ENCODE measurements at regions not wholly inside any gene's neighbourhood (a gene's known extent, or its start where the extent isn't known, plus 50 kb on each side); places are given as distances from the start of the nearest gene placed in this dataset.

DNA sequence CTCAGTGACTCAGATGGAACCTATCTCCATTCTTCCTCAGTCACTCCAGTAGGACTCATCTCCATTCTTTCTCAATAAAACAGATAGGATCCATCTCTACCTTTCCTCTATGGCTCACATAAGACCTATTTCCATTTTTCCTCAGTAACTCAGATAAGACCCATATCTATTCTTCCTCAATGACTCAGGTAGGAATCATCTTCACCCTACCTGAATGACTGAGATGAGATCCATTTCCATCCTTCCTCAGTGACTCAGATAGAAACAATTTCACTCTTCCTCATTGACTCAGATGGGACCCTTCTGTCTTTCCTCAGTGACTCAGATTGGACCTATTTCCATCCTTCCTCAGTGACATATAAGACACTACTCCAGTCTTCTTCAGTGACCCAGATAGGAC lies 165.1 kb downstream of the FBXO4 start:
- TF ChIP-seq, protein P1, sequence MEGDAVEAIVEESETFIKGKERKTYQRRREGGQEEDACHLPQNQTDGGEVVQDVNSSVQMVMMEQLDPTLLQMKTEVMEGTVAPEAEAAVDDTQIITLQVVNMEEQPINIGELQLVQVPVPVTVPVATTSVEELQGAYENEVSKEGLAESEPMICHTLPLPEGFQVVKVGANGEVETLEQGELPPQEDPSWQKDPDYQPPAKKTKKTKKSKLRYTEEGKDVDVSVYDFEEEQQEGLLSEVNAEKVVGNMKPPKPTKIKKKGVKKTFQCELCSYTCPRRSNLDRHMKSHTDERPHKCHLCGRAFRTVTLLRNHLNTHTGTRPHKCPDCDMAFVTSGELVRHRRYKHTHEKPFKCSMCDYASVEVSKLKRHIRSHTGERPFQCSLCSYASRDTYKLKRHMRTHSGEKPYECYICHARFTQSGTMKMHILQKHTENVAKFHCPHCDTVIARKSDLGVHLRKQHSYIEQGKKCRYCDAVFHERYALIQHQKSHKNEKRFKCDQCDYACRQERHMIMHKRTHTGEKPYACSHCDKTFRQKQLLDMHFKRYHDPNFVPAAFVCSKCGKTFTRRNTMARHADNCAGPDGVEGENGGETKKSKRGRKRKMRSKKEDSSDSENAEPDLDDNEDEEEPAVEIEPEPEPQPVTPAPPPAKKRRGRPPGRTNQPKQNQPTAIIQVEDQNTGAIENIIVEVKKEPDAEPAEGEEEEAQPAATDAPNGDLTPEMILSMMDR (IDR thresholded peaks at IDR 0.05) = no peak

DNA sequence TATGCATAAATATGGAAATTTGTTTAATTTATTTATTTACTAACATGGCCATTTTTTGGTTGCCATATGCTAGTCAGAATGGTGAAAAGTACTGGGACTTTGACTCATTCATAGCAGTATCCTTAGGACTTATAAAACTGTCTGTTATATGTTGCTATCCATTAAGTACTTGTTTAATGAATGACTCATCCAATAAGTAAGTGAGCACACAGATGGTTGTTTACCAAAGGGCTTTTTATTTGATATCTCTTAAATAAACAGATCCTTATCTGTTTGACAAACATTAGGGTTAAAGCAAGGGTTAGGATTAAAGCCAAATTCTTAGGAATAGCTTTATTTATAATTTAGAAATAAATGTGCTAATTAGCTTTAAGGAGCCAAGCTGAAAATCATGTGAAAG lies 183.4 kb downstream of the FBXO4 start:
- TF ChIP-seq, protein P1 (IDR thresholded peaks at IDR 0.05) = no peak

DNA sequence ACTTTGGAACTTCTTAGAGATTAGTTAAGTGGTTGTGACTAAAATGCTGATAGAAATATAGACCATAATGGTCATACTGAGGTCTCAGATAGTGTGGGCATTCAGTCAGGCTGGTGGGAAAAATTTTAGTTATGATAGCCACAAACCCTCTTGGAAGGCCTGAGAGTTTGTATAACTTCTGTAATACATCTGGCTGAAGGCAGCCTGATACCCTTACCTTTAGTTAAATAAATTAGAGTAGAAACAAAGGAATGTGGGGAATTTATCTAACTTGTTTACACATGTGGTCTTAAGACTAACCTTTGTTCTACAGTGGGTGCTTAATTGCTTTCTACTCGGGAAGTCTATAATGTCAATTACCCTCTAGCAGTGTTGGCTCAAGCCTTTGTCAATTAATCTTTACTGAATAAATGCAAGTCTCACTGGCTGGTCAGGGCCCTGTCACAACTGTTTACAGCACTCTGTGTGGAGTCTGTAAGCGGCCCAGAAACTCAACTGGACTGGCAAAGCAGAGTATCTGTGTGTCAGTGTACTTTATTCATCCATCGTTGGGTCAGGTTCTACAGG lies 184.0 kb downstream of the FBXO4 start:
- TF ChIP-seq, protein P1 (IDR thresholded peaks at IDR 0.05) = no peak

DNA sequence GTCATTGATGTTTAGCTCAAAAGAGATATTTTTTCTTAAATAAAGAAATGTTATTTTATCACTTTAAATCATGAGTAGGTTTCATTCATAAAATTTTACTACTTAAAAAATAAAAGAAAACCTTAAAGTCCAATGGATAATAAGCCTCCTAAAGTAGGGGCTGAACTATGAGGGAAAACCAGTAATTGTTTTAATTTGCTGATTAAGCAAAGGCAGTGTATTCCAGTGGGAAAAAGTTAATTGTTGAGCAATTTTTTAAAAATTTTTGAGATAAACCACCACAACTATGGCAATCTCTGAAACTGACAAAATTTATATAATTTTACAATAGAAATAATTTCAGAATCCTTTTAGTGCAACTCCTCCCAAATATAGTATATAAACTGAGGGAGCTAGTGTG lies 195.0 kb downstream of the FBXO4 start:
- TF ChIP-seq, protein P1 (IDR thresholded peaks at IDR 0.05) = no peak

DNA sequence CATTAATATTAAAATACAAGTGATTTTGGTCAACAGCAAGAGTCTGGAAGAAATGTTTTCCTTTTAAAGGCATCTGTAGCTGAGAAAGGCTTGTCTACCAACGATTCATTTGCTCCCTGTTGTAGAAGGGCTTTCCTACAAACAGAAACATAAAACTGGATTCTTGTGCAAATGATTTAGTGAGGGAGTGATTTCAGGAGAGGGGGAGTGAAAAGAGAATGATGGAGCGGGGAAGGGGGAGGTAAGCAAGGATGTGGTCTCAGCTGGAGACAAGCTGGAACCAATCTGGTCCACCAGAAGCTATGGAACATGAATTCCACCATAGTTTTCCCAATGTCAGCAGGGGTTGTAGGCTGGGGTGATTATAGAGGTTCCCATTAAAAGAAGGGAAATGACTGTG lies 196.3 kb downstream of the FBXO4 start:
- TF ChIP-seq, protein P1 (IDR thresholded peaks at IDR 0.05) = no peak

DNA sequence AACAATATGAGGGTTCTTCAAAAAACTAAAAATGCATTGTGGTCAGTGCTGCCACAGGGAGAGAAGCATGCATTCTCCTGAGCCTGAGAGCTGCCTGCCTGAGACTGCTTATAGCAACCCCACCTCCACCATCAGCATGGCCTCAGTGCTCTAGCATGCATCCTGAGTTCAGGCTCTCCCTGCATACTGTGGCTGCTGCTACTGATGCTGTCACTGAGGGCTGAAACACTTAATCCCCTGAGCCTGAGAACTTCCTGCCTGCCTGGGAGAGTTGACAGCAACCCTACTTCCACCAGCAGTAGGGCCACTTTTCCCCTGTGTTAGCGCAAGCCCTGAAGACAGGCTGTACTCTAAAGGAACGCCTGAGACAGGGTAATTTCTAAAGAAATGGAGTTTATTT lies 206.0 kb downstream of the FBXO4 start:
- TF ChIP-seq, protein P1 (IDR thresholded peaks at IDR 0.05) = no peak

DNA sequence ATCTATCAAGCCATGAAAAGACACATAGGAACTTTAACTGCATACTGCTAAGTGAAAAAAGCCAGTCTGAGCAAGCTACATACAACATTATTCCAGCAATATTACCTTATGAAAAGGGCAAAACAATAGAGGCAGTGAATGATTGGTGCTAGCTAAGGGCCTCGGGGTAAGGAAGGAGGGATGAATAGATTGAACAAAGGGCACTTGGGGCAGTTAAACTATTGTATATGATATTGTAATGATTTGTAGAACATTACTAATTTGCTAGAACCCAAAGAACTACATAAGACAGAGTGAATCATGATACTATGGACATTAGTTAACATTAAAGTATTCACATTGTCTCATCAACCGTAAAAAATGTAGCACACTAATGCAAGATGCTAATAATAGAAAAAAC lies 218.3 kb downstream of the FBXO4 start:
- TF ChIP-seq, protein P1 (IDR thresholded peaks at IDR 0.05) = no peak

DNA sequence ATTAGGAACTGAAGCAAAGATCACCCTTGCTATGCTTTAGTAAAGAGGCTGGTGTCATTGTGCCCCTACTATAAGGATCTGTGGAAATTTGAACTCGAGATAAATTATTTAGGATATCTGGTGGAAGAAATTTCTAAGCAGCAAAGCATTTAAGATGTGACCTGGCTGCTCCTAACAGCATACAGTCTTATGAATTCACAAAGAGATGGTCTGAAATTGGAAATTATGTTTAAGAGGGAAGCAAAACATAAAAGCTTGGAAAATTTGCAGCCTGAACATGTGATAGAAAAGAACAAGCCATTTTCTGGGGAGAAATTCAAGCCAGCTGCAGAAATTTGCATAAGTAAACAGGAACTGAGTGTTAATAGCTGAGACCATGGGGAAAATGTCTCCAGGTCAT lies 223.7 kb downstream of the FBXO4 start:
- TF ChIP-seq, protein P1 (IDR thresholded peaks at IDR 0.05) = no peak

Measured in LNCAP (cell line).